Mammary epithelial cell (primary cell): ENCODE measurements at regions not wholly inside any gene's neighbourhood (a gene's known extent, or its start where the extent isn't known, plus 50 kb on each side); places are given as distances from the start of the nearest gene placed in this dataset.

Experiments
- CTCF ChIP-seq, 2 donors: IDR thresholded peaks in 1 of 2; conservative IDR thresholded peaks in 1 of 2; 2 replicates each; pipeline ENCODE4 v1.5.1; 2011 to 2012; ENCODE audit warnings: inconsistent platforms in 2 of 2, low read length in 2 of 2, mild to moderate bottlenecking in 2 of 2, control low read depth in 1 of 2, low read depth in 1 of 2; ENCODE audit not compliant: insufficient read depth in 1 of 2; ENCODE audit errors: extremely low read depth in 1 of 2
- EZH2 ChIP-seq: IDR thresholded peaks from 2 replicates; pipeline ENCODE4 v1.6.1; 2012; ENCODE audit warnings: low read length, inconsistent platforms, borderline replicate concordance

GRCh38 chr5:54725391-54726280, 208.1 kb downstream of the SNX18 start:
- TF ChIP-seq CTCF (conservative IDR thresholded peaks at IDR 0.05 in 1 of 2, IDR thresholded peaks at IDR 0.05 in 1 of 2; ENCODE audit: extremely low read depth in 1 of 2, insufficient read depth in 1 of 2, low read depth in 1 of 2, low read length in 2 of 2) (no peak), EZH2 (no peak)
